HG02840 (cell line): ENCODE measurements at regions not wholly inside any gene's neighbourhood (a gene's known extent, or its start where the extent isn't known, plus 50 kb on each side); places are given as distances from the start of the nearest gene placed in this dataset.

Experiments
- ATAC-seq: cut with Tn5 transposase; IDR thresholded peaks from one replicate; pipeline ENCODE4 v1.9.1; 2021; ENCODE audit warnings: mild to moderate bottlenecking, moderate library complexity, moderate number of reproducible peaks; ENCODE audit not compliant: unreplicated experiment, low FRiP score

DNA sequence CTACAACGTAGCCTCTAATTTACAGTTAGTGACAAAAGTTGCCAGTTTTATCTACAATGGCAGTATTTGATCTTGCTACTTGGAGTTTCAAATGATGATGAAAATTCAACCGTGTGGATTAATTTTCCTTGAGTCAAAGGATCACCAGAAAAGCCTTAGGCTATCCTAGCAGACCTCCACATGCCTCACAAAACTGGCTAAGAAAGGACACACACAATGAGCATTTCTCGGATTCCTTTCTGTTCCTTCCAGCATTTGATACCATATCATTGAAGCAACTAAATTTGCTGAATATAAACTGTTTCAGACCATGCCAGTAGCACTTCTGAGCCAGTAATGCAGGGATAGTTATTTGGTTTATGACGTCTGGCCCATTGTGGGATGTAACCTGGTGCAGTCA, 587.4 kb upstream of the MDFIC2 start:
- ATAC-seq = no peak

DNA sequence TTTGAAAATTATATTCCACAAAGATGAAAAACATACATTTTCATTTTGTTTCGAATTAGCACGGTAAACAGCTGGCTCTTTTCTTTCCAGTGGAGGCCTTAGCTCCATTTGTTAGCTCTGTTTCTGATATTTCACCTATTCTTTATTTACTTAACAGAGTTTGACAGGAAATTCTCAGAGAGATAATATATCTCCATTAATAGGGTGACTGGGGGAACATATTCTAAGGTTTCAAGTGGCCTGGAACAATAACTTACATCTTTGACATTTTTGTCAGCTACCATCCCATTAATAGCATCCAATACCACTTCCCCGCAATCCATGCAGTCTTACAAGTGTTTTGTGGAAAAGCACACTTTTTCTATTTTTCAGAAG, 577.6 kb upstream of the MDFIC2 start:
- no peak for ATAC-seq

DNA sequence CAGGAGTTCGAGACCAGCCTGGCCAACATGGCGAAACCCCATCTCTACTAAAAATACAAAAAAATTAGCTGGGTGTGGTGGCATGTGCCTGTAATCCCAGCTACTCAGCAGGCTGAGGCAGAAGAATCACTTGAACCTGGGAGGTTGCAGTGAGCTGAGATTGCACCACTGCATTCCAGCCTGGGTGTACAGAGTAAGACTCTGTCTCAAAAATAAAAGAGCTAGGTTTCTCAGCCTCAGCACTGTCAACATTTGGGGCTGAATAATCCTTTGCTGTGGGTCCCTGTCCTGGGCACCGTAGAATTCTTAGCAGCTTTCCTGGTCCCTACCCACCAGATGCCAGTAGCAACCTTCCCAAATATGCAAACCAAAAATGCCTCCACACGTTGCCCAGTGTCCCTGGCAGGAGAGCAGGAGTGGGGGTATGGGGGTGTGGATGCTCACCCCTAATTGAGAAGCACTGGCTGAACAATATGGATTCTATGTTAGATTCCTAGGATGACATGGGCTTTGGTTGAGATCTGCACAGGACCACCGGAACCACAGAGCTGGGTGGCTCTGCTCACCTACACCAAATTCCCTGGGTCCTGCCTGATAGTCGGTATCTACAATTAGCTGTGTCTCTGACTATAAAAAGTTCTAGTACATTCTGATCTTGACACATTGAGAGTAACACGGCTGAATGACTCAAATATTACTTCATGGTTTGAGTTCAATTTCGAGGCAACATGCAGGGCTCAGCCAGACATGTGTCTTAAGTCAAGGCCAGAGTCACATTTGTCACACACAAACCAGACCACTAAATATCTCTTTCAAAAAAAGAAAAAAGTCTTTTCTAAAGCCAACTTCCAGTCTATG, 577.0 kb upstream of the MDFIC2 start:
- no peak for ATAC-seq

GRCh38 chr3:70885636-70886035, 573.2 kb upstream of the MDFIC2 start:
- ATAC-seq = no peak

DNA sequence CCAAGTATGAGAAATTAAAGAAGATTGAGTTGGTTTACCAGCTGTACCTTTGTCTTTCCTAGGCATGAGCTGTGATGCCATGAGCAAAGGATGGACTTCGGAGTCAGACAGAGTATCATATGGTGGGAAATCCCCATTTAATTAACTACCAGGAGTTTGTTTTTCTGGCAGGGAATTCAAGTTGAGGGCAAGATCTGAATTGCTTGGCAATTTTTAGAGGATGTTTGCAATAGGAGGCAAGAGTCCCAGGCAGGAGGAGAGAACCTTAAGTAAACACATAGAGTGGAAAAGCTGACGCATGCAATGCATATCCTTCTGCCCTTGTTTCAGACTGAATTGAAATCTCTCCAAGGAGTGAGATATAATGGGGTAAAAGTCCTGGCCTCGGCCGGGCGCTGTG, 569.7 kb upstream of the MDFIC2 start:
- ATAC-seq = no peak

DNA sequence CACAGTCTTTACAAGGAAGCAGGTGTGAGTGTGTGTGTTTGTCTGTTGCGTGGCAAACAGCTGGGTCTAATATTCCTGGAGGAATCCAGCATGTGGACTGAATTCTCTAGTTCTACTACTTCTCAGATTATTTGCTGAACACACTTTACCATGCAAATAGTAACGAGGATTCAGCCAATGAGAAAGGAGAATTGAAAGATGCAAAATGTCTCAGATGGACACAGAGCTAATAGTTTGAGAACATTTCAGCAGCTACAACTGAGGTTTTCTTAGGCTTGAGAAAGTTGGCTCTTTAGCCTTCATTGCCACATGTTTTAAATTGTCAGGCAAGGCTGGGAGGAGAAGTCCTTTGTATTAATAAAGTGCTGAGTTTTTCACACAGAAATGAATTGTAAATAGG, 568.0 kb upstream of the MDFIC2 start:
- ATAC-seq = no peak

DNA sequence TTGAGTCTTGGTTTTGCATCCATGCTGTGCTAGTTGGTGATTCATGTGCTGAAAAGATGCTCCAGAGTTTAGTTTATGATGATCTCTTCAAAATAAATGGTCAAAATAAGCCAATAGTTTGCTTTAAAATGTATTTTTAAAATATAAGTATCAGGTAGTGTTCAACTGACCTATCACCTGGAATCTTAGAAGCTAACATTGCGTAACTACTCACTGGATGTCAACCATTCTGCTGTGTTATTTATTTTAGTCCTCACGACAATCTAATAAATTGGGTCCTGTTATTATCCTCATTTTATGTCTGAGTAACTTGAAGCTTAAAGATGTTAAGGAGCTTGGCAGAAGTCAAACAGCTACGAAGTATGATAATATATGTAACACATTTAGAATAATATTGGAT, 563.7 kb upstream of the MDFIC2 start:
- ATAC-seq = no peak

DNA sequence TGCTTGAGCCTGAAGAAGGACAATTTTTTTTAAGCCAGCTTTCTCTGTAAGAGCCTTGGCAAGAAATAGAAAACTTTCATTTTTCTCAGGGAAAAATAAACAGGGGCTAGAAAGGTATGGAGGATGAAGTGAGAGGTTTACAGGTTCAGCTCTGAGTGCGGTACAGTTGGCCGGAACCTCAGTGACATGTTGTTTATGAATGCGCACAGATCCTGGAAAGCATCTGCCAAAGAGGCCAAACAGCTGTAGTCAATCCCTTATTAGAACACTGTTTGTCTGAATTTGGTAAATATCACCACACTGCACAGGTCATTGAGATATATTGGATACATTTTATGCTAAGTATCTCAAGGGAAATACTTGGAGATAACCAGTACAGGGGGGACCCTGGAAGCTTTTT, 561.8 kb upstream of the MDFIC2 start:
- no peak for ATAC-seq

GRCh38 chr3:70873686-70874085, 561.2 kb upstream of the MDFIC2 start:
- no peak for ATAC-seq

DNA sequence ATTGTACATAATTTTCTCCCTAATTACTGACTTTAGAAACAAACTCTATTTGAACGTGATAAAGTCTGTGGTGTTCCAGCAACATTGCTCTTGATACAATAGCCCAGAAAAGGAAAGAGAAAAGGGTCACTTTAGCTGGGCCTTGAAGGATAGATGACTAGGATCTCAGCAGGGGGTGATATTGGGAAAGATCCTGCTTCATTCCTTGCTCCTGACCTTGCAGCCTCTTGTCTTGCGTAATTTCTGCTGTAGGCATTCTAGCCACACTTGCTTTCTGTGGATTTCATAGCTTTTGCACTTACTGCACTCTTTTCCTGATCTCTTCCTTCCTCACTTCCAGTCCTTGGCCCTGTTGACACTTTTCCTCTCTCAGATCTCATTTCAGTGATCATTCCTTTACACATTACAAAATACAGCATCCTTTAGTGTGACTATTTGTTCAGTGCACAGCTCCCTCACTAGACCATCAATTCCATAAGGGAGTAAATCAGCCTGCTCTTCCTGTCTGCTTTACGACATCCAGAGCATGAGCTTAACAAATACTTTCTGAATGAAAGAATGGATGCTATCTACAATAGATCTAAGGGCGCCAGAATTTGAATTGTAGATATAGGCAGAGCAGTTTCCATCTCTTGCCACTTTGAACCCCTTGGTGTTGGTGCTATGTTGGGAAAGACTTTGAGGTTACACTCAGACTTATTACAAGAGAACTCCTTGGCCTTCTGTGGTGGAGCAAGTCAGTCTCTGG, 559.6 kb upstream of the MDFIC2 start:
- no peak for ATAC-seq

DNA sequence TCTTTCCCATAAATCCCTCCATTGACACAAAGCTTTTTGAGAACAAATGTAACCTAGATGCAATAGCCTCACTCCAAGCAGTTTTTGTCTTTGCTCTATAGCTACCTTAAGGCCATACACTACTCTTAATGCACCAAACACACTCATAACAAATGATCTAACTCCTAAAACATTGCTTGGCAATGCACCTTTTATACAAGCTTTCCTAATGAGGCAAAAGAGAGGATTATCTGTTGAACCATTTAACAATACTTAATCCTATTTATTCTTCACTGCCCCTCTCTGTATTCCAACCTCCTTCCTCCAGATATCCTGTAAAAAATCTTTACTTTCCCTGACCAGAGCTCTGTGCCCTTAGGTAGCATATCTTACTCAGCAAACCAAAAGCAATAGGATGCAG, 558.1 kb upstream of the MDFIC2 start:
- ATAC-seq = no peak

- ATAC-seq = no peak
Observed at GRCh38 chr3:70868561-70868960, 556.1 kb upstream of the MDFIC2 start.

DNA sequence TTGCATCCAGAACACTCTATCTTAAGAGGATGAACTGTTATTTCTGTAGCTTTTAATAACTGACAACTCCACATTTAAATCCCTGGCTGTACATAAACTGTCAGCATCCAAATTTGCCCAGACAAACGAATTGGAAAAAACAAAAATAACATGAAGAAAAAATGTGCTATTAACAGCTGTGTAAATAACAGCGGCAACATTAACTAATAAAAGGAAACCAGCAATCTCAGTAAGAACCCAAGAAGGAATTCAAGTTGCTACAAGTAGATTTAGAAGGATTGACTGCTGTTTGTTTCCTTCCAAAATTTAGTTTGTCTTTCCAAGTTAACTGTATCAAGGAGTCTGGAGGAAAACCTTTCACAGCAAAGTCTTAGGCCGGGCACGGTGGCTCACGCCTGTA, 550.6 kb upstream of the MDFIC2 start:
- ATAC-seq = no peak

DNA sequence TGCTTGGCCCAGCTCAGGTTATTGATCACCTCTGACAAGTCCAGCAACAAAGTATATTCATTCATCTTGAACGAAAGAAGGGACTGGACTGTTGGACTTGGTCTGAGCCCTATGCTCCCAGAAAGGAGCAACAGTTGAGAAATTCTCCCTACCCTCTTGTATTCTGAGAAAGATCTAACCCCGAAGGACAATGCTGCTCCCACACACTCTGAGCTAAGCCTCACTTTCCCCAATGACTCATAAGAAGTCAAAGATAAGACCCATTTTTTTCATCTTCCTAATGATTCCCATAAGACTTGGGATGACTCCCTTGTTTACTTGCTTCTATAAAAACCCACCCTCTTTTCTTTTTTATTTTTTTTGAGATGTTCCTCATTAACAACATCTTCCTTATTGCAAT, 549.4 kb upstream of the MDFIC2 start:
- no peak for ATAC-seq

DNA sequence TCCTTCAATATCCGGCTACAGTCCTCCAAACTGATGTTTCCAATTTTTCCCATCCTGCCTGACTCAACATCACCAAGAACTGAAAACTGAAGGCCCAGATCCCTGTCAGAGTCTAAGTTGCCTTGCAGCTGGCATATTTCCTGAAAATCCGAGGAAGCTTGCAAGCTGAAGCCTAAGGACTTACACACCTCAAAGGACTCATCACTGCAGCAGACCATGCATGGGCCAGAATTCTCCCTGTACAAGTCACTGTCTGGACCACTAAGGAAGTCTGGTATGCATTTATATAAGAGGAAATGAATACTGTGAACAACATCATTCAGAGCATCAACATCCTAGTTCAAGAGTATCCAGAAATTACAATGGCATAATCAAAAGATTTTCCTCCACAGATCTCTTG, 548.8 kb upstream of the MDFIC2 start:
- ATAC-seq = no peak

- ATAC-seq = no peak
Observed at GRCh38 chr3:70857916-70858315, 545.5 kb upstream of the MDFIC2 start.

- ATAC-seq = no peak
Observed at GRCh38 chr3:70856414-70857162, 544.1 kb upstream of the MDFIC2 start.

- no peak for ATAC-seq
Observed at GRCh38 chr3:70855149-70855548, 542.7 kb upstream of the MDFIC2 start.

GRCh38 chr3:70854108-70854507, 541.7 kb upstream of the MDFIC2 start:
- ATAC-seq = no peak

DNA sequence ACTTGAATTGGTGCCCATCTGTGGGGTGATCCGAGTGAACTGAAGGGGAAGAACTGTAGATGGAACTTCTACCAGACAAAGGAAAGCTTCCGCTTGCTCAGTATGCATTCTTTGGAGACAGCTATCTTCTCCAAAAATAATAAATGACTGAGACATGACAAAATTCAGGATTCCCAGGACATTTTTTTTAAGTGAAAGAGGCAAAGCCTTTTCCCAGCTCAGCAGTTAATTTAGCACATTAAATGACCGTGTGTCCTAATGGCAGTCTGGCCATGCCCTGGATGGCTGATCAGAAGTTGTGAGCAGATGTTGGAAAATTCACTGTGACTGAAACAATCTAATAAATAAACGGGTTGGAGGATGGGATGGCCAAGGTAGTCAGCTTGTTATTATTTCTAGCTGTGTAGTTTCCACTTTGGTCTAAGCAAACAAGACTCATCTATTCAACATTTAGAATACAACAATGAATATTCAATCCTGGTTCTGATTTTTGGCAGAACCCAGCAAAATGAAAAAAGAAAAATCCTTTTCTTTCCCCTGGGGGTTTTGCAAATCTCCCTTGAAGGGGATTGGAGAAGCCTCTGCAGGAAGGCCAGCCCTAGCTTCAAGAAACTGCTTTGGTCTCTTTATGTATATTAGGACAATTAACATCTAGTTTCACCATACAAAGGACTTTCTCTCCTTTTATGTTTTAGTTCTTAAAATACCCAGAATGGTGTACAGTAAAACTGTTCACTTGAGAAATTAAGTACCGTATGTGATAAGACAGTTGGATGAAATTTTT, 540.9 kb upstream of the MDFIC2 start:
- ATAC-seq = no peak
